ENCODE measurements at regions not wholly inside any gene's neighbourhood (a gene's known extent, or its start where the extent isn't known, plus 50 kb on each side); places are given as distances from the start of the nearest gene placed in this dataset.

DNA sequence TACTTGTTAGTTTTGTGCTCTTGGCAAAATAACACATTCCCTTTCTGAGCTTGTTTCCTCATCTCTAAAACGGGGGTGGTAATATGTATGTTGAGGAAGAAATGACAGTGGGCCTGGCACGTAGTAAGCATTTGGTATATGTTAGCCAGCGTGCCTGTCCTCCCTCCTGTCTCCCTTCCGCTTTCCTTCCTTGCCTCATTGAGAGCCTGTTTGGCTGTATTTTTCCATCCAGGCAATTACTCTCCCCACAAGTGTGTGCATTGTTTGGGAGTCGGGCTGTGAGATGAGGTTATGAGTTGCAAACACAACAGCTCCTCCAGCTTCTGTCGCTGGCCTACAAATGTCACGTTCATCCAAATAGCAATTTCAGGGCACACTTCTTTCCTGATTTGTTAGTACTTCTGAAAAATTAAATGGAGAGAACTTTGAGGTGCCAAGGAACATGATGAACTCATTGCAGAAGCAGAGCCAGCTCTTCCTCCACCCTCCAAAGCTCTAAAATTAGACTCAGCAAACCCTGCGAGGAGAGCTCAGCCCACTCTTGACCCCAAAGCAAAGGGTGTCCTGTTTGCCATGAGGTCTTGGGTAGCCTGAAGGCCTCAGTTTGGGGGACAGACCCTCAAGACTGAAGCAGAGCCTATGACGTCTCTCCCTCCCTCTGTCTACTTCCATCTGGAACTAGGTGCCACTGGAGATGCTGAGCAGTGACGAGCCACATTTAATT, 50.7 kb upstream of the TOX2 start:
- DNase-seq, result no peak

DNA sequence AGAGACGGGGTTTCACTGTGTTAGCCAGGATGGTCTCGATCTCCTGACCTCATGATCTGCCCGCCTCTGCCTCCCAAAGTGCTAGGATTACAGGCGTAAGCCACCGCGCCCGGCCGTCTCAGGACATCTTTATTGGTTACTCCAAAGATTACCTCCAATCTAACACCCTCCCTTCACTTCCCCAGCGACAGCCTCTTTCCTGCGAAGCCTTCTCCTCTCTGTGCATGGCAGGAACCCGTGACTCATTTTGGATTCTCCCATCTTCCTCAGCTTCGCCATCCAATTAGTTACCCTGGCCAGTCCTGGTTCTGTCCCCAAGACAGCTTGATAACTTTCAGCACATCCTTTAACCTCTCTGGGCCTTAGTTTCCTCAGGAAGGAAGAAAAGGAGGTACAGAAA, 51.3 kb upstream of the TOX2 start:
- no peak for DNase-seq

DNA sequence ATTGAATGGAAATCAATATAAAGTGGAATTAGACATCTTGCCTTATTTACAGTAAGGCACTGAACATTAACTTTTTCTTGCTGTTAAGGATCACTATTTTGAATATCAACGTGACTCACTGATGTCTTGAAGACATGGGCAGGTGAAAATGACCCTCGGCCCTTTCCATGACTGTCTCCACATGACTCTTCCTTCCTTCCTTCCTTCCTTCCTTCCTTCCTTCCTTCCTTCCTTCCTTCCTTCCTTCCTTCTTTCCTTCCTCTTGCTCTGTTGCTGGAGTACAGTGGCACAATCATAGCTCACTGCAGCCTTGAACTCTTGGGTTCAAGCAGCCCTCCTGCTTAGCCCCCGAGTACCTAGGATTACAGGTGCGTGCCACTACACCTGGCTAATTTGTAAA, 52.2 kb upstream of the TOX2 start:
- DNase-seq, result no peak

DNA sequence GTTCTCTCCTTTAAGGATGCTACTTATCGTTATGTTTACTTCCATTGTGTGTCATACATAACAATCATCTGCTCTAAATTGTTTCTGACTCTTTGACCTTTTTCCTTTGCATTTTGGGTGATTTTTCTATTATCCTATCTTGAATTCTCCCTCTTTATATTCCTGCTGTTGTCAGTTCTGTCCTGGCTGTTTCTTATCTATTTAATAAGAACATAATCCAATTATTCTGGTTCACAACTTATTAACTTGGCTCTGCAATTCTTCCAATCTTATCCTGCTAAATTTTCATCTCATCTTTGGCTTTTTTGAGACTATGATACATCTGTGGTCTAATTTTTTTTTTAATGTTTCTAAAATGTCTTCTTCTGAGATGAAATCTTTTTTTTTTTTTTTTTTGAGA, 54.7 kb upstream of the TOX2 start:
- DNase-seq, result no peak

DNA sequence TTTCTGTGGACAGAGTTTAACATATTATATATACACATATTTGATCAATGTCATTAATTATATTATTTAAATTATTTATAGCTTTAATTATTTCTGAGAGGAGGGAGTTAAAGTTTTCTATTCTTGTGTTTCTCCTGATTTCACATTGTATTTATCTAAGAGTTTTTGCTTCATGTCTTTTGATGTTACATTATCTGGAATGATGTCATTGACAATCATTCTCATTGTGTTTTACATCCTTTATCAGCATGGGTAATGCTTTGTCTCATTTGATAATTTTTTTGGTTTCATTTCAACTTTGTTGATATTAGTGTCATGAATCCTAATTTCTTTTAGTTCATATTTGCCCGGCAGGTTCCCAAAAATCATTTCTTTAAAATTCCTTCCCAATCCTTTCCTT, 56.7 kb upstream of the TOX2 start:
- no peak for DNase-seq

DNA sequence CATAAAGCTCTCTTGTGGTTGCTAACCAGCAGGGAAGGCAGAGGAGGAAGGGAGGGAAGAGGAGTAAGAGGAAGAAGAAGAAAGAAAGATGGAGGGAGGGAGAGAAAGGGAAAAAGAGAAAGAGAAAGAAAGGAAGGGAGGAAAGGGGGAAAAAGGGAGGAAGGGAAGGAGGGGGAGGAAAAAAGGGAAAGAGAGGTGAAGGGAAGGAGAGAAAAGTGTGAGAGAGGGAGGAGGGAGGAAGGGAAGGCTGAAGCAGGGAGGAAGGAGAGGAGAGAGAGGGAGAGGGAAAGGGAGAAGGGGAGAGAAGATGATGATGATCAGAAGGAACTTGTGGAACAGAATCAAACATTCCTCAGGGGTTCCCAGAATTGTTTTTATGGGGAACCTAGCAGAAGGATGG, 57.5 kb upstream of the TOX2 start:
- no peak for DNase-seq

DNA sequence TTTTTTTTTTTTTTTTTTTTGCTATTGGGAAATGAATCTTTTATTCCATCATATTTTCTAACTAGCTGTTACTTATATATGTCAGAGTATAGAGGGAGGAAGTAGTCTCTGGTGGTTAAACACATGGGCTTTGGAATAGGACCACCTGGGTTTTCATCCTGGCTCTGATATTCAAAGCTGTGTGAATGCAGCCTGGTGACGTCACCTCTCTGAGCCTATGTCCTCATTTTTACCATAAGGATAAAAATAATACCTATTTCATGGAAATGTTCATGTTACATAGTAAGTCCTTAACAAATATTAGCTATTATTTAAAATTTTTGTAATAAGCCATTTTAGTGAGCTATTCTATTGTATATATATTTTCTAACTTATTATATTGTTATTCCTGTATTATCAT, 58.8 kb upstream of the TOX2 start:
- DNase-seq, result no peak

DNA sequence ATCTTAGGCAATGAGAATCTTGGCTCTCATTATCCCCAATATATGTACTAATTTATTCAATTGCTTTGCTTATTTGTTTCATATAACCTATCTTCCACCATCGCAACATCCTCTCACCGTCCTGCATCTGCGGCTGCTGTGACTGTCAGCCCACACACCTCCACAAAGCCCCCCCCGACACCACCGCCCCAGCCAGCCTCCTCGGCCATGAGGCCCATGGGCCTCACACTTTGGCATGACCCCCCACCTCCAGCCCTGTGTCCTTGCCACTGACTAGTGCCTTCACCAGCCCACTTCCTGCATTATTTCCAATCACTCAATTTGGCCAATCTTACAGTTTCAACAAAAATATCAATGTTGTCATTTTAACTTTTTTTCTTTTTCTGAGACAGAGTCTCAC, 60.7 kb upstream of the TOX2 start:
- no peak for DNase-seq

DNA sequence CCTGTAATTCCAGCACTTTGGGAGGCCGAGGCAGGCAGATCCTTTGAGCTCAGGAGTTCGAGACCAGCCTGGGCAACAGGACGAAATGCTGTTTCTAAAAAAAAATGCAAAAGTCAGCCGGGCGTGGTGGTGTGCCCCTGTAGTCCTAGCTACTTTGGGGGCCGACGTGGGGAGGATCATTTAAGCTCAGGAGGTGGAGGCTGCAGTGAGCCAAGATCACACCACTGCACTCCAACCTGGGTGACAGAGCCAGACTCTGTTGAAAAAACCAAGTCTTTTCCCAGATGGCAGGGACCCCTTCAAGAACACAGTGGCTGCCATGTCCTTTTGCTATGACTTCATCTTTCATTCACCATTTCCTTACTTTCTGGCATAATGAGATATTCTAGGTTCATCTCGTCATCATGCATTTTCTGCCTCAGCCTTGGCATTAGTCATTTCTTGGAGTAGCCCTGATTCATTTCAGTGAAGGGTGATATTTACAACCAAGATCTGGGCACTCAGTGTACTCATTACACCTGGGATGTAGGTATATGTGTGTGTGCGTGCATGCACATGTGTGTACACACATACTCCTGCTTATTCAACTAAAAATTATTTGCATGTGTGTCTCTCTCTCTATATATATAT, 61.4 kb upstream of the TOX2 start:
- no peak for DNase-seq

DNA sequence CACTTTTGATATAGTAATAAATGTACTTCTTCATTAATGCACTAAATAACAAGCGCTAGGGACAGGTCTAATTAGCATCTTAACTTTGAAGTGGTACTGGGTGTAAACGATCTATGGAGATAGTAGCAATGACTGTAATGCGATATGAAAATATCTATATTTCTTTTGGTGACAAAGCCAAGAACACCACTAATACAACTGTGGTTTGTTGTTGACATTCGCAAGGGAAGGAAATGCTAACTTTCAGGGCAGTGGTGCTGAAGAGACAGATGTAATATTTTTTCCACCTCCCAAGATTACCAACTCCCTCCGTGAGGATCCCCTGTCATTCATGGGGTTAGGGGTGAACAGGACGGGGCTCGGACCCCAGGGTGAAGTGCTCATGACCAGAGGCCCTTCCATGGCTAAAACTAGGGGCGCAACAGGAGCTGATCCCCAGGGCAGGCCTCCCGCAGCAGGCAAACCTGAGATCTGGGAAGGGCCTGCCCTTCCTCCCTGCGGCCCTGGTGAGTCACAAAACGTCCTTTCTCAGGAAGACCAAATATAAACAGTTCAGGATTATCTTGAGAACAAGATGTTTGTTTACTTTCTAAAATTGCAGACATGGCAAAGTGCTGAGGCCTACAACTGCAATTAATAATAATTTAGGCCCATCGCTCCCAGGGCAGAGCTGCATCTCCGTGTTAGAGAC, 65.0 kb upstream of the TOX2 start:
- DNase-seq, result no peak

DNA sequence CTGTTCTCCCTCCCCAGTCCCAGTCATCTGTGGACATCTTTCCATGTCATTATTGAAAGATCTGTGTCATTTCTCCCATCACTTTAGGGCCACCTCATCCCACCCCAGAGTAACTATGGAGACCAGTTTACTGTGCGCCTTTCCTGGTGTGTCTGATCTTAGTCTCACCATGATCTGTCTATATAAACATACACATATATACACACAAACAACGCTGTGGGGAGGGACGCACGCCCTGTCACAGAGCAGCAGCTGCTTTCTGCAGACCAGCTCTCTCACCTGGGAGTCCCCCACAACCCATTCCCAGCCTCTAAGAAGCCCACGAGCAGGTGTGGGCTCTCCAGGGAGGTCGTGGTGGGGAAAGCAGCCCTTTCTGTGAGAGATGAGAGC, 68.1 kb upstream of the TOX2 start:
- no peak for DNase-seq

DNA sequence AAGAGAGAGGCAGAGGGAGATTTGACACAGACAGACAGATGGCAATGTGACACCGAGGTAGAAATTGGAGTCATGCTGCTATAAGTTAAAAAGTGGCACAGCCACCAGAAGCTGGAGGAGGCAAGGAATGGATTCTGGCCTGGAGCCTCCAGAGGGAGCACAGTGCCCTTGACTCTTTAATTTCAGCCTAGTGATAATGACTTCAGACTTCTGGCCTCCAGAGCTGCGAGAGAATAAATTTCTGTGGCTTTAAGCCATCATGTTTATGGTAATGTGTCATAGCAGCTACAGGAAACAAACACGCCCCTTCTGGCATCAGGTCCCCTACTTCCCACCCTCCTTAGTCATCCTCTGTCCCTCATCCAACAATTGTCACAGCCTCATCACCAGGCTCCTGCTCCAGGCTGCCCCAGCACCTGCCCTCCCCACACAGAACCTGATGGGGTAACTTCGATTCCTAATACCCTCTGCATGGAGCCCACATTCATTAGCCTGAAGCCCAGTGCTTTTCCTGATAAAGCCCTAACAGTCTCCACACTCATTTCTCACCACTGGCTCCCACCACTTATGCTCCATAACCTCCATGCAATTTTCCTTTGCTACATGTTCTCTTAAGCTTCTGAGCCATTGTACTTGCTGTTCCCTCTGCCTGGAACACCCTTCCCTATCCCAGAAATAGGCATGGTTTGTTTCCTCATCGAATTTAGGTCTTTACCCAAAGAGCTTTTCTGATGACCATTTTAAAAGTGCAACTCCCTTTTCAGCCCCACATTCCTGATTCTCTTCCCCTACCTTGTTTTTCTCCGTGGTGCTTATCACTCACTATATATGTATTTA, 69.7 kb upstream of the TOX2 start:
- peak; percentile 7 for DNase-seq

DNA sequence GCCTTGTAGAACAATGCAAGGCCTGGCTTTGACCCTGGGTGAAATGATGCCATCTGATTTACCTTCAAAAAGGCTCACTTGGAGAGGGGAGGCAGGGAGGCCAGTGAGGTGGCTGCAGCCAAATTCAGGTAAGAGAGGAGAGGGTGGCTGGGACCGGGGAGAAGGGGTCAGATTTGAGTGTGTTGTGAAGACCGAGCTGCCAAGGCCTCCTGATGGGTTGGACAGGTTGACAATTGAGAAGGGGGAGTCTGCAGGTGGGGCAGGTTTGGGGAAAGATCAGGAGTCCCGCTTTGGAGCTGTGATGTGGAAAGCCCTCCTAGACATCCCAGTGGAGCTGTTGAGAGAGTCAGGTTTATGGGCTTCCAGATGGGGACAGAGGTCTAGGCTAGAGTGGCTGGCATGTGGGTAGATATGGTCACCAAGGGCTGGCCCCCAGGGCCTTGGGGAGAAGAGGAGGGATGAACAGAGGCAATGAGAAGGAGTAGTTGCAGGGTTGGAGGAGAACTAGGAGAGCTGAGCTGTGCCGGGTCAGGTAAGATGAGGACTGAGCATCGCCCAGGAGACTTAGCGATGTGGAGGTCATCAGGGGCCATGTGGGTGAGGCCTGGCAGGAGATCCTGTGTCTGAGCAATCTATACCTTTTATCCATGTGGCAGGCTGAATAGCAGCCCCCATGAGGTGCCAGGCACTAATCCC, 70.5 kb upstream of the TOX2 start:
- no peak for DNase-seq

DNA sequence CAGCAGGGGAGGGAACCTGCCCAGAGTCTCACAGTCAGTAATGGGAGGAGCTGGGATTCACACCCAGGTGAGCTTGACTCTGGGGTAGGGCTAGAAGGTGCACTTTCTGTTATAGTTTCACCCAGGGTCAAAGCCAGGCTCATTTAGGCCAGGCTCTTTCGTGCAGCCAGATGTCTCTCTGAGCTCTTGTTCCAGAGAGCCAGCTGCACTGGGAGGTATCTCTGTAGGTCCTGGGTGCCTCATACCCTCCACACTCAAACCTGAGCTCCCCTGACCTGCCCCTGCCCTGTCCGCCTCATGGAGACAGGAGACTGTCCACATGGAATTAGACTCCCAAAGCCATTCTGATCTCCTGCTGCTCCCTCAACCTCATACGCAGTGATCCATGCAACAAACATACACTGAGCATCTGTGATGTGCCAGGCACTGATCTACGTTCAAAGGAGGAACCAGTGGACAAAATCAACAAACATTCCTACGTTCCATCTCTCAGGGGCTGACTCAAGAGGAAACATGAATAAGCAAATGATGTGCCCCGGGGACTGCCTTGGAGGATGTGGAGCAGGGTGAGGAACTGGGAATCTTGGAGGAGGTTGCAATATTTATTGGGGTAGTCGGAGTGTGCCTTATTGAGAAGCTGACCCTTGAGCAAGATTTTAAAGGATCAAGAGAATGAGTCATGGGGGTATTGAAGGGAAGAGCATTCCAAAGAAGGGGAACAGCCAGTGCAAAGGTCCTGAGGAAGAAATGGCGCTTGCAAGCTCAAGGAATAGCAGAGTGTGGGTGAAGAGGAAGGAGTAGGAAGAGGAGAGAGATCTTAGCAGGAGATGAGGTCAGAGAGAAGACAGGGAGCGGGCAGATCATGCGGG, 71.3 kb upstream of the TOX2 start:
- no peak for DNase-seq

DNA sequence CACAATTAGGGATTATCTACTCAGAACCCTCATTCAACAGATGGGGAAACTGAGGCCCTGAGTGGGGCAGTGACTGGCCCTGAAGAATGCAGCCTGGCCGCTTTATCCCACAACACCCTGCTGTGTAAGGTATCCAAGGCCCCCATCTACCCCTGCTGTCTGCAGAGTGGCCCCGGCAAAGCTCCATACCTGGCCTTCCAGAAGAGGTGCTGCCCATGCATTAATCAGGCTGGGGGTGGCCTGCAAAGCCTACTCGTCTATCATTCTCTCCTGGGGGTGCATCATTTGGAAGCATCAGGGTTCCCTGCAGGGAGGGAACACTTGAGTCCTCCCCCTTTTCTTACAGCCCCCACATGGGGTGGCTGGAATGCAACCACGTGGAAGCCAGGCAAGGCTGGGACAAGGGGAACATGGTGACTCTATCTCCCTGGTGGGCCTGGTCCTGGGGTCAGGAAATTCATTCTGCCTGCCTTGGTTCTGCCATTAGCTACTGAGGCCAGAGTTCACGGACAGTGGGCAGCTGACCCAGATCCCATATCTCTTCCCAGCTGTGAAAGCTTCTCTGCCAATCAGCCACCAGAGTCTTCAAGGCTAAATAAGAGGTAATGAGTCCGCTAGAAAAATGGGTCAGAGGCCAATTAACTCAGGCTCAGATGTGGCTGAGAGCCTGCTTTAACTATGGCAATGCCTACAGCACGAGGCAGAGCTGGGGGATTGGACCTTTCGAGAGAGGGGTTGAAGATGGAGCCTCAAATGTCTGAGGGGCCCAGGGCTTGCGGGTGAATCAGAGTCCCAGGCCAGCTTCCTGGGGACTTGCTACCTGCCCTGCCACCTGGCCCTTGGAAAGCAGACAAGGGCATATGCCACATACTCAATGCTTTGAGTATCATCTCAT, 72.3 kb upstream of the TOX2 start:
- DNase-seq, result no peak

DNA sequence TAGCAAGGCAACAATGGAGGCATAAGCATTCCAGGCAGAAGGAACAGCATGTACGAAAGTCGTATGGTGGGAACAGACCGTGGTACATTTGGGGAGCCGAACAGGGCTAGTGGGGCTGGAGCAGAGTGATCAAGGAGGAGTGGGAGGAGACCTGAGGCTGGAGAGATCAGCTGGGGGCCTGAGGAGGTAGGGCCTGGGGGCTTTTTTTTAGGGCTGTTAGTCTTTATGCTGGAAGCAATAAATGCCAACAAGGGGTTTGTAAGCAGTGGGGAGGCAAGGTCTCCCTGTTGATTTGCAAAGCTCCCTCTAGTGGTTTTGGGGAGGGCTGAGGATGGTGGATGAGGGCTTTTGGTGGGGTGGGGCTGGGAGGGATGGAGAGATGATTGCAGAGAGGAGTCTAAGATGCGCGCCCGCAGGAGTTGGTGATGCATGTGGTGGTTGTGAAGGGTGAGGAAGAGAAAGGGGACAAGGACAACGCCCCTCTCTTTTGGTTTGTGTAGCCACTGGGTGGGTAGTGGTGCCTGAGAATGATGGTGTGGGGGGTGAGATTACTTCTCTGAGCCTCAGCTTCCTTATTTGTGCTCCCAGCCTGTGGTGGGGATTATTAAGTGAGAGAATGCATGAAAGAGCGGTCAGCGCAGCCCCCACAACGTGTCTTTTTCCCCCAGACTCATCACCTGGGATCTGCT, 74.1 kb upstream of the TOX2 start:
- DNase-seq, result no peak

DNA sequence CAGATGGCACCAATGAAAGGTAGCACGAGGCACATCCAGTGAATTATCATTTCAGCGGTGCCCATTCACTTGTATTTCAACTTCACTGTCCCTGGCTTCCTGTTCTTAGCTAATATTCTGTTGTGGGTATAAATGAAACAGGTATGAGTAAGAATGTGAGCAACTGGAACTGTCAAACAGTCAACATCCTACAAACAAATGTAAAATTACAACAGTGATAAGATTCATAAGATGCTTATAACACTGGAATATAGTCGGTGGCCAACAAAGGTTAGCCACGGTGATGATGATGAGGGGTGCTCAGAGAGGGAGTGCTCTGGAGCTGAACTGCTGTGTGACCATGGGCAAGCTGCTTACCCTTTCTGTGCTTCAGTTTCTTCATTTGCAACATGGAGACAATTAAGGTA, 74.9 kb upstream of the TOX2 start:
- no peak for DNase-seq

DNA sequence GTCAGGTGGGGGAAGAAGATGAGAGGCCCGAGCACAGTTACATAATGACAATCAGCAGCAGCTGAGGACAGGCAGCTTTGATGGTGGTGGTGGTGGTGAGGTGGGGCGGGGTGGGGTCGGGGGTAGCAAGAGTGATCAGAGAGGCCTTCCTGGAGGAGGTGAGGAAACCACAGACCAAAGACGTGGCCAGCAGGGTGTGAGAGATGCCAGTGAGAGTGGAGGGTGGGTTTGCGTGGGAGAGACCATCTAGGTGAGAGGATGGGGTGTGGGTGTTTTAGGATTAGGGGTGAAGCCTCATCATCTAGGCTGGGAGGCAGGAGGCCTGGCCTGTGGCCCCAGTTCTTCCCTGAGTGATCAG, 76.0 kb upstream of the TOX2 start:
- DNase-seq, result no peak

DNA sequence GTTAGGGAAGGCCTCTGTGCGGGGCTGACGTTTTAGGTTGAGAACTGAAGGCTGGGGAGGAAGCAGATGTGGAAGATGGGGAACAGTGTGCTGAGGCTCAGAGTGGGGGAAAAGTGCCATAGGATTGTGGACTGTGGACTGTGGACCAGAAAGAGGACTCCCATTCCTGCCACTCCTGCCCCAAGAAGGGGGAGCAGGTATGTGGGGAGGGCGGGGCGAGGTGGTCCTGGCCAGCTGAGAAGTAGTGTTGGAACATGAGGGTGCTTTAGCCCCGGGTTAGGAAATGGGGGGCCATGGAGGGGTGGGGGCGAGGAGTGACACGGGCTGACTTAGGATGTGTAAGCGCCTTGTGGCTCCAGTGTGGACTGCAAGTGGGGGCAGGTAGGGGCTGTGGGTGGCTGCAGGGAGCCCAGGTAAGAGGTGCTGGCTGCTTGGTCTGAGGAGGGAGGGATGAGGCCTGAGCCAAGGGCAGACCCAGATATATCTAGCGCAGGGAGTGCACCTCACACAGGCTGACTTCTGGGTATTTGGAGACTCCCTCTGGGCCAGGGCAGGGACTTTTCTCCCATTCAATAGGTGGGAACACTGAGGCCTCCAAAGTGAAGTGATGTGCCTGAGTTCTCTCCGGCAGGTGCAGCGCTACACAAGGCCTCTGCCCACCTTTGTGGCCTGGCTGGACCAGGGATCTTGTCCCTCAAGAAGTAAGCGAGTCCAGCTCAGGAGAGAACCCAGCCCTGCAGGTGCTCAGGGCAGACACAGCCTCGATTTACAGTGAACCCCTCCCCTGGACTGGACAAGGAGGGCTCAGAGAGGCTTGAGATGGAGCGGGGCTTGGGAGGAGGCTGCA, 76.6 kb upstream of the TOX2 start:
- no peak for DNase-seq

Data from NCI-H2107 (cell line).